T47D (cell line): ENCODE measurements at regions not wholly inside any gene's neighbourhood (a gene's known extent, or its start where the extent isn't known, plus 50 kb on each side); places are given as distances from the start of the nearest gene placed in this dataset.
"Not testable (repeated sequence)": the region's sequence is repeated elsewhere in the genome, so short reads cannot be mapped to it uniquely, and the experiment has no call there.

Source experiments
- DNase-seq, 2 experiments: peaks; one replicate each; pipeline versions ENCODE4 v3.0.0 to v3.0.0-alpha.2; 2011 to 2012; ENCODE audit warnings: low read depth in 1 of 2, low spot score in 1 of 2
- JUND ChIP-seq: IDR thresholded peaks from 2 replicates; pipeline ENCODE4 v1.6.1; 2012; ENCODE audit warnings: low read depth
- in situ Hi-C: cut with HindIII; loops from 2 replicates; pipeline ENCODE4 v1.10.0; 2016; ENCODE audit warnings: low sequenced_read_pairs, low pct_unique_long_range_greater_than_20kb

DNA sequence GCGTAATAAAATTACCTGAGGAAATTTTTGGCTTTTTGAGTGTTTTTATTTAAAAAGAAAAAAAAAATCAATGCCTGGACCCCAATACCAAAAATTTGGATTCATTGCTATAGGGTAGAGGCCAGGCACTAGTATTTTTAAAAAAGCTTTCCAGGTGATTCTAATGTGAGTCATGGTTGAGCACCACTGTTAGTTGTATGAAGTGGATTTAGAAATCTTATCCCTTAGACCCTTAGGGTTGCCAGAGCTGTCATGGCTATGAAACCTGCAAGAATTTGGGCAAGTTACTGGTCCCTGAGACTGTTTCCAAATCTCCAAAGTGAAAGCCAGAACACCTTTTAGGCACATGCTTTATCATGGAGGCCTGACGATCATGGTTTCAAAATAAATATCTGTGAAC is 262.5 kb downstream of the AHR start:
- no peak for TF ChIP-seq JUND
- in situ Hi-C loops: no loop called here
- no peak for DNase-seq

DNA sequence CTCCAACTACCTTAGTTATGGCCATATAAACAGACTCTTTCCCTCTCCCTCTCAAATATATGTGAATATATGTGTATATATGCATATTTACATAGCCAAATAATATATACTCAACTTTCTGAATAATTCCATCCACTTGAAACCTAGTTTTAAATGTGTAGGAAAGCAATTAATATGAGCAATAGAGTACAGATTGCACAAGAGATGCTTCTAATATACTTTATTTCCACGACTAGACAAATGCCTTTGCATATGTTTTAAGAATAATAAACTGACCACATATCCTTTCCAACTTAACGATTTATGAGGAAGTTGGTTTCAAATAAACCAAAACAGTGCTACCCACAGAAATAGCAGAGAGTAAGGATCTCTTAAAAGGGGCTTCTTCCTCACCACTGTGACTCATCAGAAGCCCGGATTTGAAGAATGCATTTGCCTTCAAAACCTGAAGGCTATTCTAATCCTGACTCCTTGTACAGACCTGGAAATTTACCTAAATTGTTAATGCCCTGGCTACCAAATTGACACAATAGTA is 266.3 kb downstream of the AHR start:
- TF ChIP-seq JUND: no peak
- DNase-seq: no peak
- in situ Hi-C loops: no loop called here

DNA sequence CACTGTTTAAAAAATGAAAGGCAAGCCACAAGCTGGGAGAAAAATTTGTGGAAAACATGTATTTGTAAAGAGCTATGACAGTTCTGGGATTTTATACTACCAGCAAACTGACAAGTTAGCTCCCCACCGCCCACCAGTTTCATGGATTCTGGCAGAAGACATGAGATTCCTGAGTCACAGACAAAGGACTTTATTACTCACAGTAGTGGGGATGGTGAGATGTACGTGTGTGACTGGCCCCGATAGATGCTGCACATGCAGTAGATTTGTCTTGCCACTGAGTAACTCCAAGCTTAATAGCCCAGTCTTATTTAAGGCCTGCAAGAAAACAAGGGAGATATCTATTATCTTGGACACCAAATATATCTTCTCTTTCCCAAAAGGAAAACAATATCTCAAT is 281.7 kb downstream of the AHR start:
- no peak for DNase-seq
- in situ Hi-C loops: no loop called here
- no peak for TF ChIP-seq JUND

DNA sequence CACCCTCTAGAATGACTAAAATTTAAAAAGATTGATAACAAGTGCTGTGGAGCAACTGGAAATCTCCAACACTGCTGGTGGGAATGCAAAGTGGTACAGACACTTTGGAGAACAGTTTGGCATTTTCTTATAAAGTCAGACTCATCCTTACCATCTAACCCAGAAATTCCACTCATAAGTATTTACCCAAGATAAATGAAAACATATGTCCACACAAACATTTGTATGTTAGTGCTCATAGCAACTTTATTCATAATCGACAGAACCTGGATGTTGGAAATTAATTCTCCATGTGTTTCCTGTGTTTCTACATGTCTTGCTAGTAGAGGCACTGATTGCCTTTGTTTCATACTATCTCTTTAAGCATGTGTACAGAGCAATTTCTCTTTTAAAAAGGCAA is 282.4 kb downstream of the AHR start:
- DNase-seq: no peak
- in situ Hi-C loops: no loop called here
- TF ChIP-seq JUND: no peak

DNA sequence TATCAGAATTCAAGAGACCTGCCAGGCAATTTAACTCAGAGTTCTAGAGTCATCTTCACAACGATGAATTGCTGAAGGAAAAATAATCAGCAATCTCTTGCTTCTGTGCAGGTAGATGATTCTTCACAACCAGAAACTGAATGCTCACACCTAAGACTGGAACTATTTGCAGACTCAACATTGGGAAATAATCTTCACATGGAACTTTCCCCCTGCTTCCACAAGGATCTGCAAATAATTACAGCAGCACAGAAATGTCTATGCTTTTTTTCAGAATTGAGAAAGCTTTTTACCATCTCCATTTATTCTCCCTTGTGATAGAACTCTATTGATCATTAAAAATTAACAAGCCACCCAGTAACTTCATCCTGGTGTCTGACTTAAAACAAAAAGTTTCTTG is 282.8 kb downstream of the AHR start:
- in situ Hi-C loops: no loop called here
- no peak for DNase-seq
- TF ChIP-seq JUND: no peak

DNA sequence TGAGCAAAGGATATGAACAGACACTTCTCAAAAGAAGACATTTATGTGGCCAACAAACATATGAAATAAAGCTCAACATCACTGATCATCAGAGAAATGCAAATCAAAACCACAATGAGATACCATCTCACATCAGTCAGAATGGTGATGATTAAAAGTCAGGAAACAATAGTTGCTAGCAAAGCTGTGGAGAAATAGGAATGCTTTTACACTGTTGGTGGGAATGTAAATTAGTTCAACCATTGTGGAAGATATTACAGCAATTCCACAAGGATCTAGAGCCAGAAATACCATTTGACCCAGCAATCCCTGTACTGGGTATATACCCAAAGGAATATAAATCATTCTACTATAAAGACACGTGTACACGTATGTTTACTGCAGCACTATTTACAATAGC is 284.2 kb downstream of the AHR start:
- DNase-seq, in situ Hi-C loops: not testable (repeated sequence)

DNA sequence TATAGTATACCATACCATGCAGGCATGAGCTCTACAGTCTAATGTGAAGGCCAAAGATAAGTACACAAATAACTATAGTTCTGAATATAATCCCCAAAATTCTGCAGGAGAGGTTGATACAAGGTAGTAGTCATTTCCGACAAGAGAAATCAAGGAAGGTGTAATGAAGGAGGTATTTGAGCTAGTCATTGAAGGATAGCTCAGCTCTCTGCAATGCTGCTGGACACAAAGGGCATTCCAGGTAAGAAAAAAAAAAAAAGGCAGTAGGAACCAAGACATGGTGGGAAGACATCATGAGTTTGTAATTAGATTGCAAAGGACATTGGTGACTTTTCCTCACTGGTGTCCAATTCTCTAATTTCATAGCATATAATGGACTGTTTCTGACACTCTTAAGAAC is 285.3 kb downstream of the AHR start:
- in situ Hi-C loops: no loop called here
- TF ChIP-seq JUND: no peak
- no peak for DNase-seq

DNA sequence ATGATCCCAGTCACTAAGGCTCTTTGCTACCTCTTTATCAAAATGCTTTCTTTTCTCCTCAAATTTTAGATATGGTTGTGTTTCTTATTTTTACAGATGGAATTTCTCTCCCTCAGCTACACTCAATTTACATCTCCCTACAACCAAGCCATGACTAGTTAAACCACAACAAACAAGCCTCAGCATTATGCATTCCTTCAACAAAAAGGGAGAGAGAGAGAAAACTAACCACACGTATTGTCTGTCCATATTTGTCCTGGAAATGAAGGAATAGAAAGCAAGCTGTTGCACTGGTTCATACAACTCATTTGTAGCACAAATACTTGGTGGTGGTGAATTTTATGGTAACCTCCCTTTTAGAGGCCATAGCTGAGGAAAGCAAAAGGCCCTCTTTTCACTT is 286.4 kb downstream of the AHR start:
- in situ Hi-C loops: no loop called here
- no peak for DNase-seq
- TF ChIP-seq JUND: no peak

DNA sequence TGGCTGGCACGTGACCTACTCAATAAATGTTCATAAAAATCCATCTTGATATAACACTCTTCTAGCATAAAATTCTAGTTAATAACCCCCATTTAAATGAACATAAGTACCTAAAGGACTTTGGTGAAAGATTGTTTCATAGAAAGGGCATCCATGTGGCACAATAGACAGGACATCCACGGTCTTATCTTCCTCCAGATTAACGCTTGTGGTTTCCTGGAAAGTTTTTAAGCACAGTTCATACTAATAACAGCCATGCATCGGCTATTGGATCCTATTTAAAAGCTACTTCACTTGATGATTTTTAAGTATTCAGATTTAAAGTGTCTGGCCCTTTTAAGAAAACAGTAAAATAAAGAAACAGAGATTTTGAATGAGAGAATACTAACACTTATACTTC is 288.3 kb downstream of the AHR start:
- no peak for TF ChIP-seq JUND
- DNase-seq: no peak
- in situ Hi-C loops: no loop called here

DNA sequence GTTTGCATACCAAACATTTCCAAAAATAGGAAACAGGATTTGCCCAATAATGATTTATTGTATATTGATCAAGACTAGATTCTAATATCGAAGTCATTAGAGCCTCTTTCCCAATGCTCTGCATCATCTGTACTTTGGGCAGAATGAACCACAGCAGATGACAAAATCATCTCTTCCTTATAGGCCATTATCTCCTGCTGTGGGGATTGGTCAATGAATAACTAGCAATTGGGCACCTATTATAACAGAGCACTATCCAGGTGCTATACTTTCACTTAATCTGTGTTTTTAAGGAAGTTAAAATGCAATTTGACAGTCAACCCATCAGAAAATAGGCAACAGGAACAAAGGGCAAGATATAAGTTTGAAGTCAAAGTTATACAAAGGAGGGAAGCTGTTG is 290.3 kb downstream of the AHR start:
- no peak for TF ChIP-seq JUND
- in situ Hi-C loops: no loop called here
- DNase-seq: no peak

DNA sequence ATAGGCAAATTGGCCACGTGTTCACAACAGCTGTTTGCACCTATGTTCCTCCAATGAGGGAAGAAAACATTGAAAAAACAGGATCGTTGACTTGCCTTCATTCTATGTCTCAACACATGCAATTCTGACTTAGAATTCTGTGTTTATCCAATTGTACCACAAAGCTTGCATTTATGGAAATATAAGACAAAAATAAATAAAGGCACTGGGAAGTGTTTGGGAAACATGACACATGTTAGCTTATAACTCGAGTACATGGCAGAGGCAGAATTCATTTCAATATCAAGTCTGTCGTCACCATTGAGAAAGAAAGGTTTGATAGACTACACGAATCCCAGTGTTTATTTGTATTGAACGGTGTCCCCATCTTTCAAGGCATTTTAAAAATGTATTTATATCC is 291.2 kb downstream of the AHR start:
- DNase-seq: no peak
- no peak for TF ChIP-seq JUND
- in situ Hi-C loops: no loop called here

DNA sequence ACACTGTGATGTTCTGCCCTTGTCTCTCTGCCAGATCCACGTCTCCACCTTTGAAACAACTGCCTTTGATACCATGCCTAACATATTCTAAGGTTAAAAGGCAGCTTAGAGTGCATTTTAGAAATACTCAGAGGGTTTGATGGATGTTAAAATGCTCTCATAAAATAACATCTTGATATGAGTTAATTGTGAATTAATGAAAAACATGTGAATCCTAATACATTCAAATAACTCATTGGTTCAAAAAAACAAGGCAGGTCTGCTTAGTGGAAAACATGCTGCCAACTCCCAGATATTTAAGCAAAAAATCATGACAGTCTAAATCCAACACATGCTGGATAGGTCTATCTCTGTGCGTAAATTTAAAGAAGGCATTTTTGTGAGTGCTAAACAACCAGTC is 291.8 kb downstream of the AHR start:
- in situ Hi-C loops: no loop called here
- TF ChIP-seq JUND: no peak

DNA sequence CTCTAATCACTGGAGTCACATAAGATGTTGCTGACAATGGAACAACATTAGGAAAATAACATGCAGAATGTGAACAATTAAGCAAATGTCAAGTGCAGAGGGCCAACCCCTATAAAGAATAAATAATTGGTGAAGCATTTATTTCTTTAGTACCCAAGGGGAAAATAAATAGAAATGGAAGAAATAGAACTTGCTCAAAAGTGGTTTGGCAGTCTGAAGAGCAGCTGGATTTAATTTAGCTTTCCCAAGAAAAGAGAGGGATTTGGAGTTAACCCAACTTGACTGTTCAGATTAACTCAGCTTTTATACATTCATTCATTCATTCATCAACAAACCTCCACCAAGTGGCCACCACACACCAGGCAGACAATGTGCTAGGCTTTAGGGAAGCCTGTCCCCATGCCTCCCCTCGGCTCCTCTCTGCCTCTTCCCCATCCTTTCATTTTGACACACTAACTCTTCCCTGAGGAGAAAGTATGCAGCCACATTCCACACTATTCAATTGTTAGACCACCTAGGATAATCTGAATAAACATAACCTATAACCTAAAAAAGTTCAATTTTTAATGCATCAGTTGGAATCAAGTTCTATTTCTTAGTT is 295.5 kb downstream of the AHR start:
- in situ Hi-C loops: no loop called here
- TF ChIP-seq JUND: no peak
- no peak for DNase-seq

More for the DNA sequence above, 291.8 kb downstream of the AHR start:
- DNase-seq: no peak

DNA sequence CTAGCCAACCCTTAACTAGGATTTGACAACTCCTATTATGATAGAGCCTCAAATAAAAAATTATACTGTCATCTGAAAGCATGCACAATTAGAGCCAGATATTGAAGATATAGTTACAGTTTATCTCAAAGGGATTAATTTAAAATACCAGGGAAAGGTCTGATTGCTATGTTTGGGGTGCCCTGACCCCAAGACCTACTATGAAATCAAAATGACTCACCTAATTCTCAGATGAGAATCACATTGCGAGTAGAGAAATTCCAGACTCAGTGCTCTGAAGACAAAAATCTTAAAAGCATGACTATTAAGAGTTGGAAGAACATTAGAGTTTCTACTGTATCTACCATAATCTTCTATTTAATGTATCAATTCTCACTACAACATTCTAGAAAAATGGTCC is 297.1 kb downstream of the AHR start:
- DNase-seq: no peak
- in situ Hi-C loops: no loop called here

More for the DNA sequence above, 297.1 kb downstream of the AHR start:
- TF ChIP-seq JUND: no peak
